ENCODE measurements at regions not wholly inside any gene's neighbourhood (a gene's known extent, or its start where the extent isn't known, plus 50 kb on each side); places are given as distances from the start of the nearest gene placed in this dataset.

DNA sequence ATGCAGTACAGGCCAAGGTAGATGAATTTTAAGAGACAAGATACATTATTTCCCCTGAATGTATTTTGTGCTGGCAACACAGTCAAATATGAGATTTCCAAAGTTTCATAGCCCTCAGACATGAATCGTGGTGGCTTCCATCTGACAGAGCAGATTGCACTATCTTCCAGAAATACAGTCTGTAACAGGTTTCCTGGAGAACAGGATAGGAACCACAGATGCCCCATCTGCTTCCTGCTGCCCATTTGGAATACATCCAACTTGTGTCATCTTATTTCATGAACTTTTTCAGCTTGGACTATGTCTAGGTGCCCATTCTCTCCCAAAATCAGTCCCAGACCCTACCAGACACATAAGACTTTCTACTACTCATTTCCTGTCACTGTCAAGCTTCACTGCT is 426.0 kb downstream of the KIF16B start:
- H3K9me3 ChIP-seq (ENCODE audit: low read length): 0 out of 2 replicates have a peak, but pooled peaks cover 8% of the 10 kb centered on the region
- no peak overlapping the region for H3K4me2 ChIP-seq (ENCODE audit: low read length)
- H3K36me3 ChIP-seq (ENCODE audit: insufficient read depth, low read length): no peaks in the 10 kb centered on the region
- no peaks in the 10 kb centered on the region for H3K79me2 ChIP-seq (ENCODE audit: insufficient read depth, low read depth, low read length)
- TF ChIP-seq, protein P1, sequence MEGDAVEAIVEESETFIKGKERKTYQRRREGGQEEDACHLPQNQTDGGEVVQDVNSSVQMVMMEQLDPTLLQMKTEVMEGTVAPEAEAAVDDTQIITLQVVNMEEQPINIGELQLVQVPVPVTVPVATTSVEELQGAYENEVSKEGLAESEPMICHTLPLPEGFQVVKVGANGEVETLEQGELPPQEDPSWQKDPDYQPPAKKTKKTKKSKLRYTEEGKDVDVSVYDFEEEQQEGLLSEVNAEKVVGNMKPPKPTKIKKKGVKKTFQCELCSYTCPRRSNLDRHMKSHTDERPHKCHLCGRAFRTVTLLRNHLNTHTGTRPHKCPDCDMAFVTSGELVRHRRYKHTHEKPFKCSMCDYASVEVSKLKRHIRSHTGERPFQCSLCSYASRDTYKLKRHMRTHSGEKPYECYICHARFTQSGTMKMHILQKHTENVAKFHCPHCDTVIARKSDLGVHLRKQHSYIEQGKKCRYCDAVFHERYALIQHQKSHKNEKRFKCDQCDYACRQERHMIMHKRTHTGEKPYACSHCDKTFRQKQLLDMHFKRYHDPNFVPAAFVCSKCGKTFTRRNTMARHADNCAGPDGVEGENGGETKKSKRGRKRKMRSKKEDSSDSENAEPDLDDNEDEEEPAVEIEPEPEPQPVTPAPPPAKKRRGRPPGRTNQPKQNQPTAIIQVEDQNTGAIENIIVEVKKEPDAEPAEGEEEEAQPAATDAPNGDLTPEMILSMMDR (conservative IDR thresholded peaks at IDR 0.05; ENCODE audit: low read length): no peak
- TF ChIP-seq EZH2phosphoT487 (IDR thresholded peaks at IDR 0.05; ENCODE audit: borderline replicate concordance, low read depth, low read length): no peak
- BruUV-seq (replicated peaks): no TSS peak
- H3K9me2 ChIP-seq (ENCODE audit: insufficient read depth, low read length): no peaks in the 10 kb centered on the region
- ChIA-PET CTCF (ENCODE audit: unreplicated experiment) (no interaction called here), POLR2A (interaction anchor here (0.6 to 2.5 kb wide), 3 partner anchors 10 to 592 kb away, joined by 3 to 10 read pairs (median 4); no protein-coding TSS in a partner anchor)
- no peaks in the 10 kb centered on the region for H4K20me1 ChIP-seq (ENCODE audit: insufficient read depth, low read length)
- intact Hi-C loops (cut with micrococcal nuclease; ENCODE audit: unreplicated experiment): no loop called here
- no peak for DNase-seq (ENCODE audit: low spot score)
- H2AFZ ChIP-seq (ENCODE audit: low read length): no peak overlapping the region
- H3K4me3 ChIP-seq (ENCODE audit: low read depth, low read length, poor library complexity, severe bottlenecking): no peak overlapping the region
- no peak overlapping the region for H3K27ac ChIP-seq (ENCODE audit: low read depth, low read length, poor library complexity, severe bottlenecking)
- no peaks in the 10 kb centered on the region for H3K4me1 ChIP-seq (ENCODE audit: insufficient read depth, low read length, poor library complexity, severe bottlenecking)

DNA sequence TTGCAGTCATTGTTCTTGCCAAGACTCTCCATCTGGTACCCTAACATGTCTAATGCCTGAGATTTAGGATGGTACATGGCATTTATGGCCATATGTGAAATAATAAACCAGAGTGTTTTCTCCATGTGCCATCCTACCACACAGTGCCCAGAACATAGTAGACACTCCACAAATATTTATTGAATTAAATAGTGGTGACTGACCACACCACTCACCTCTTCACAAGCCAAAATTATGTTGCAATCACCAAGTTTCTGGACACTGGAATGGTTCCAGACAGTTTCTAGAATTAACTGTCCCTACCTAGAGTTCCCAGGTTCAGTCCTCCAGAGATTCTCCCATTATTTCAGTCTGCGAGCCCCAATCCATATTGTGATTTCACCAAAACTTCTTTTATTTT is 427.3 kb downstream of the KIF16B start:
- CTCF ChIA-PET (ENCODE audit: unreplicated experiment): interaction anchor here (1.0 kb wide), 1 partner anchor 13 kb away, joined by 3 read pairs; no protein-coding TSS in a partner anchor
- H3K9me3 ChIP-seq (ENCODE audit: low read length): 0 out of 2 replicates have a peak, but pooled peaks cover under 1% of the 10 kb centered on the region
- no peak for DNase-seq (ENCODE audit: low spot score)
- H3K4me3 ChIP-seq (ENCODE audit: low read depth, low read length, poor library complexity, severe bottlenecking): no peak overlapping the region
- BruUV-seq (replicated peaks): no TSS peak
- TF ChIP-seq, protein P1 (conservative IDR thresholded peaks at IDR 0.05; ENCODE audit: low read length): no peak
- TF ChIP-seq EZH2phosphoT487 (IDR thresholded peaks at IDR 0.05; ENCODE audit: borderline replicate concordance, low read depth, low read length): no peak
- no peak overlapping the region for H3K27ac ChIP-seq (ENCODE audit: low read depth, low read length, poor library complexity, severe bottlenecking)
- no peaks in the 10 kb centered on the region for H3K36me3 ChIP-seq (ENCODE audit: insufficient read depth, low read length)
- POLR2A ChIA-PET: interaction anchor here (0.5 to 2.5 kb wide), 5 partner anchors 12 to 215 kb away, joined by 3 to 10 read pairs (median 3); no protein-coding TSS in a partner anchor
- H4K20me1 ChIP-seq (ENCODE audit: insufficient read depth, low read length): no peaks in the 10 kb centered on the region
- H3K79me2 ChIP-seq (ENCODE audit: insufficient read depth, low read depth, low read length): no peaks in the 10 kb centered on the region
- H2AFZ ChIP-seq (ENCODE audit: low read length): no peak overlapping the region
- no peak overlapping the region for H3K4me2 ChIP-seq (ENCODE audit: low read length)
- intact Hi-C loops (cut with micrococcal nuclease; ENCODE audit: unreplicated experiment): no loop called here
- no peaks in the 10 kb centered on the region for H3K9me2 ChIP-seq (ENCODE audit: insufficient read depth, low read length)
- H3K4me1 ChIP-seq (ENCODE audit: insufficient read depth, low read length, poor library complexity, severe bottlenecking): no peaks in the 10 kb centered on the region

GRCh38 chr20:16143596-16143995 is 429.7 kb downstream of the KIF16B start:
- CTCF ChIA-PET (ENCODE audit: unreplicated experiment): no interaction called here
- H4K20me1 ChIP-seq (ENCODE audit: insufficient read depth, low read length): no peaks in the 10 kb centered on the region
- no peaks in the 10 kb centered on the region for H3K36me3 ChIP-seq (ENCODE audit: insufficient read depth, low read length)

More at GRCh38 chr20:16143596-16143995, 429.7 kb downstream of the KIF16B start:
- H3K4me2 ChIP-seq (ENCODE audit: low read length): no peak overlapping the region
- POLR2A ChIA-PET: interaction anchor here (0.5 to 1.4 kb wide), 4 partner anchors 13 to 148 kb away, joined by 3 to 4 read pairs (median 3); no protein-coding TSS in a partner anchor
- no peak overlapping the region for H3K4me3 ChIP-seq (ENCODE audit: low read depth, low read length, poor library complexity, severe bottlenecking)
- no peak overlapping the region for H3K27ac ChIP-seq (ENCODE audit: low read depth, low read length, poor library complexity, severe bottlenecking)
- H3K4me1 ChIP-seq (ENCODE audit: insufficient read depth, low read length, poor library complexity, severe bottlenecking): no peaks in the 10 kb centered on the region
- no peak for TF ChIP-seq EZH2phosphoT487 (IDR thresholded peaks at IDR 0.05; ENCODE audit: borderline replicate concordance, low read depth, low read length)
- TF ChIP-seq, protein P1 (conservative IDR thresholded peaks at IDR 0.05; ENCODE audit: low read length): no peak
- no peaks in the 10 kb centered on the region for H3K9me3 ChIP-seq (ENCODE audit: low read length)
- H3K9me2 ChIP-seq (ENCODE audit: insufficient read depth, low read length): no peaks in the 10 kb centered on the region
- BruUV-seq (replicated peaks): no TSS peak
- no peak overlapping the region for H2AFZ ChIP-seq (ENCODE audit: low read length)
- intact Hi-C loops (cut with micrococcal nuclease; ENCODE audit: unreplicated experiment): no loop called here
- no peak for DNase-seq (ENCODE audit: low spot score)
- no peaks in the 10 kb centered on the region for H3K79me2 ChIP-seq (ENCODE audit: insufficient read depth, low read depth, low read length)

All from OCI-LY7 (cell line).